H9 (cell line): ENCODE measurements at regions not wholly inside any gene's neighbourhood (a gene's known extent, or its start where the extent isn't known, plus 50 kb on each side); places are given as distances from the start of the nearest gene placed in this dataset.

ENCODE experiments used
- DNase-seq: peaks from one replicate; pipeline ENCODE4 v3.0.0-alpha.2; 2017
- H2AFZ ChIP-seq: one replicate; pipeline ENCODE4 v1.6.1; 2013; ENCODE audit warnings: mild to moderate bottlenecking, low read length, control low read depth, moderate library complexity
- H2AK5ac ChIP-seq: 2 replicates; pipeline ENCODE4 v1.6.1; 2013; ENCODE audit warnings: low read length, control low read depth, mixed read lengths; ENCODE audit not compliant: insufficient read length
- H2BK120ac ChIP-seq: one replicate; pipeline ENCODE4 v1.6.1; 2013; ENCODE audit warnings: low read depth, mild to moderate bottlenecking, low read length, control low read depth, inconsistent platforms; ENCODE audit not compliant: poor library complexity, severe bottlenecking
- H2BK12ac ChIP-seq: 2 replicates; pipeline ENCODE4 v1.6.1; 2013; ENCODE audit warnings: low read length, control low read depth, mixed read lengths, low read depth; ENCODE audit not compliant: insufficient read length
- H2BK15ac ChIP-seq: 2 replicates; pipeline ENCODE4 v1.6.1; 2013; ENCODE audit warnings: low read depth, low read length, control low read depth
- H2BK20ac ChIP-seq: one replicate; pipeline ENCODE4 v1.6.1; 2013; ENCODE audit warnings: low read depth, mild to moderate bottlenecking, low read length, control low read depth, inconsistent platforms; ENCODE audit not compliant: poor library complexity, severe bottlenecking
- H2BK5ac ChIP-seq: 2 replicates; pipeline ENCODE4 v1.6.1; 2013; ENCODE audit warnings: low read length, control low read depth, mixed read lengths; ENCODE audit not compliant: insufficient read length
- H3K14ac ChIP-seq: 2 replicates; pipeline ENCODE4 v1.6.1; 2013; ENCODE audit warnings: low read length, control low read depth; ENCODE audit not compliant: insufficient read depth
- H3K18ac ChIP-seq: 2 replicates; pipeline ENCODE4 v1.6.1; 2013; ENCODE audit warnings: low read depth, mild to moderate bottlenecking, mixed read lengths, low read length, control low read depth; ENCODE audit not compliant: insufficient read length
- H3K23ac ChIP-seq: 2 replicates; pipeline ENCODE4 v1.6.1; 2013; ENCODE audit warnings: low read length, control low read depth, mixed read lengths, low read depth; ENCODE audit not compliant: insufficient read length
- H3K23me2 ChIP-seq: 2 replicates; pipeline ENCODE4 v1.6.1; 2013; ENCODE audit warnings: low read depth, mild to moderate bottlenecking, mixed read lengths, low read length, control low read depth; ENCODE audit not compliant: insufficient read length, poor library complexity, severe bottlenecking
- H3K27ac ChIP-seq: 2 replicates; pipeline ENCODE4 v1.5.1; 2013; ENCODE audit warnings: low read length, control low read depth, mixed read lengths, low read depth; ENCODE audit not compliant: insufficient read length
- H3K27me3 ChIP-seq: 2 replicates; pipeline ENCODE4 v1.6.1; 2013; ENCODE audit warnings: low read length, control low read depth, inconsistent platforms; ENCODE audit not compliant: insufficient read depth
- H3K4ac ChIP-seq: 2 replicates; pipeline ENCODE4 v1.6.1; 2013; ENCODE audit warnings: low read depth, mild to moderate bottlenecking, control low read depth, inconsistent platforms, low read length, moderate library complexity
- H3K4me1 ChIP-seq: 2 replicates; pipeline ENCODE4 v1.6.1; 2013; ENCODE audit warnings: low read length, control low read depth, inconsistent platforms; ENCODE audit not compliant: insufficient read depth
- H3K4me2 ChIP-seq: 2 replicates; pipeline ENCODE4 v1.6.1; 2013; ENCODE audit warnings: low read length, control low read depth, mixed read lengths; ENCODE audit not compliant: insufficient read length, insufficient read depth
- H3K56ac ChIP-seq: 2 replicates; pipeline ENCODE4 v1.6.1; 2013; ENCODE audit warnings: low read depth, mild to moderate bottlenecking, mixed read lengths, low read length, control low read depth; ENCODE audit not compliant: insufficient read length
- H3K79me1 ChIP-seq: 2 replicates; pipeline ENCODE4 v1.6.1; 2013; ENCODE audit warnings: low read depth, mild to moderate bottlenecking, moderate library complexity, low read length, control low read depth, inconsistent platforms; ENCODE audit not compliant: insufficient read depth, poor library complexity, severe bottlenecking
- H3K79me2 ChIP-seq: 2 replicates; pipeline ENCODE4 v1.6.1; 2013; ENCODE audit warnings: low read length, control low read depth, inconsistent platforms; ENCODE audit not compliant: insufficient read depth
- H3K9ac ChIP-seq: 2 replicates; pipeline ENCODE4 v1.6.1; 2013; ENCODE audit warnings: low read length, control low read depth, mixed read lengths; ENCODE audit not compliant: insufficient read length; ENCODE audit errors: extremely low read depth
- H3K9me3 ChIP-seq: one replicate; pipeline ENCODE4 v1.6.1; 2013; ENCODE audit warnings: low read depth, low read length, inconsistent platforms; ENCODE audit not compliant: control insufficient read depth
- H3T11ph ChIP-seq: one replicate; pipeline ENCODE4 v1.6.1; 2013; ENCODE audit warnings: mild to moderate bottlenecking, low read length, control low read depth, inconsistent platforms
- H4K20me1 ChIP-seq: one replicate; pipeline ENCODE4 v1.6.1; 2013; ENCODE audit not compliant: control insufficient read depth, insufficient read length, insufficient read depth
- H4K5ac ChIP-seq: 2 replicates; pipeline ENCODE4 v1.6.1; 2013; ENCODE audit warnings: low read depth, mild to moderate bottlenecking, mixed read lengths, low read length, control low read depth; ENCODE audit not compliant: insufficient read length
- H4K8ac ChIP-seq: replicated peaks from 2 replicates; pipeline ENCODE4 v1.6.1; 2013; ENCODE audit warnings: low read length, control low read depth, mixed read lengths, low read depth; ENCODE audit not compliant: insufficient read length
- H4K91ac ChIP-seq: 2 replicates; pipeline ENCODE4 v1.6.1; 2013; ENCODE audit warnings: low read depth, mild to moderate bottlenecking, moderate library complexity, mixed read lengths, low read length, control low read depth; ENCODE audit not compliant: insufficient read length
- H3K27ac Mint-ChIP-seq, 3 experiments: 2 replicates in 2 of 3; 3 replicates in 1 of 3; pipeline ENCODE4 v1.8.0; 2020 to 2021; ENCODE audit warnings: mixed read lengths in 3 of 3, mild to moderate bottlenecking in 1 of 3, moderate library complexity in 1 of 3
- H3K27me3 Mint-ChIP-seq: 2 replicates; pipeline ENCODE4 v1.8.0; 2021; ENCODE audit warnings: low read depth, mild to moderate bottlenecking, moderate library complexity, mixed read lengths
- H3K36me3 Mint-ChIP-seq, 3 experiments: 2 replicates in 2 of 3; 3 replicates in 1 of 3; pipeline ENCODE4 v1.8.0; 2020 to 2021; ENCODE audit warnings: low read depth in 3 of 3, mixed read lengths in 3 of 3; ENCODE audit not compliant: insufficient read depth in 1 of 3
- H3K4me1 Mint-ChIP-seq, 2 experiments: 2 replicates each; pipeline ENCODE4 v1.8.0; 2020; ENCODE audit warnings: mixed read lengths in 2 of 2
- H3K4me3 Mint-ChIP-seq, 2 experiments: 2 replicates in 1 of 2; 3 replicates in 1 of 2; pipeline ENCODE4 v1.8.0; 2020 to 2021; ENCODE audit warnings: mild to moderate bottlenecking in 2 of 2, mixed read lengths in 2 of 2, moderate library complexity in 1 of 2
- H3K9me3 Mint-ChIP-seq, 2 experiments: 2 replicates in 1 of 2; 3 replicates in 1 of 2; pipeline ENCODE4 v1.8.0; 2020; ENCODE audit warnings: mild to moderate bottlenecking in 2 of 2, mixed read lengths in 2 of 2, moderate library complexity in 1 of 2
- WGBS: extraction: QIAGEN DNeasy Blood & Tissue Kit; methylation state at CpG from one replicate; pipeline ENCODE4 v1.1.7; 2013; ENCODE audit warnings: missing lambda C conversion rate, low lambda C conversion rate, mixed read lengths; ENCODE audit not compliant: insufficient read length; ENCODE audit errors: extremely low coverage; 5-methylcytosine and 5-hydroxymethylcytosine counted together
- TF ChIP-seq, protein P1 (sequence below): fragments of 200-600 bp; sonication (generic); conservative IDR thresholded peaks from 3 replicates; pipeline ENCODE4 v1.8.0; 2021; ENCODE audit warnings: antibody characterized with exemption, mild to moderate bottlenecking

DNA sequence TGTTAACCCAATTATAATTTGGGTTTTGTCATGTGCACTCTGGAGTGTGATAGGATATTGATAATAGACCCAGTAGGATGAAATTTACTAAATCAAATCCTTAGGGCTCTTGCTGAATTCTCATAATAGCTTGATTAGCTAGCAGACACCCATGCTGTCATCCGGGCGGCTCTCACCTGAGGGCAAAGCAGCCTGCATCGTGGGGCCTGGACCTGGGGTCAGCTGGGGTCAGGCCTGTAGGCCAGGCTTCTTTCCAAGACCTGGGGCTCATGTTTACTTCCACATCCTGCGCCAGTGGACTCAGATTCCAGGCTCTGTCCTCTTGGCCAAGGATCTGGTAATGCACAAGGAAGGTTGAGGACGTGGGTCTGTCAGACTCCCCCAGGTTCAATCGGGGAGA, 486.3 kb downstream of the NPHP4 start:
- Histone ChIP-seq H4K5ac (no peak overlapping the region), H3K27ac (no peak overlapping the region), H2BK15ac (no peak overlapping the region), H3K9me3 (no peaks in the 10 kb centered on the region), H3K27me3 (no peaks in the 10 kb centered on the region), H2AK5ac (no peak overlapping the region), H3K79me2 (no peaks in the 10 kb centered on the region), H3K23me2 (no peaks in the 10 kb centered on the region), H3K79me1 (no peaks in the 10 kb centered on the region), H2BK20ac (no peak overlapping the region), H3K4me1 (0 out of 2 replicates have a peak, but pooled peaks cover 2% of the 10 kb centered on the region), H3K9ac (no peak overlapping the region), H2AFZ (no peak overlapping the region), H2BK5ac (no peak overlapping the region), H2BK120ac (no peak overlapping the region), H3K18ac (no peak overlapping the region), H2BK12ac (no peak overlapping the region), H4K20me1 (no peaks in the 10 kb centered on the region), H3K14ac (no peak overlapping the region; the same call in 1 of the 2 replicates), H3K23ac (no peak overlapping the region), H3T11ph (no peak overlapping the region), H3K56ac (no peak overlapping the region), H3K4ac (no peak overlapping the region), H4K8ac (no peak overlapping the region), H3K4me2 (no peak overlapping the region), H4K91ac (no peak overlapping the region)
- Mint-ChIP-seq H3K4me3 (no peak overlapping the region), H3K9me3 (no peaks in the 10 kb centered on the region; a peak in 1 of 5 replicates), H3K27me3 (peaks cover 6% of the 10 kb centered on the region), H3K4me1 (peaks cover 9 to 13% of the 10 kb centered on the region in 2 experiments), H3K36me3 (no peaks in the 10 kb centered on the region), H3K27ac (no peak overlapping the region; a peak in 1 of 7 replicates)
- no peak for DNase-seq
- WGBS = no CpG with 5 or more reads among the region's 6 CpGs
- TF ChIP-seq, protein P1, sequence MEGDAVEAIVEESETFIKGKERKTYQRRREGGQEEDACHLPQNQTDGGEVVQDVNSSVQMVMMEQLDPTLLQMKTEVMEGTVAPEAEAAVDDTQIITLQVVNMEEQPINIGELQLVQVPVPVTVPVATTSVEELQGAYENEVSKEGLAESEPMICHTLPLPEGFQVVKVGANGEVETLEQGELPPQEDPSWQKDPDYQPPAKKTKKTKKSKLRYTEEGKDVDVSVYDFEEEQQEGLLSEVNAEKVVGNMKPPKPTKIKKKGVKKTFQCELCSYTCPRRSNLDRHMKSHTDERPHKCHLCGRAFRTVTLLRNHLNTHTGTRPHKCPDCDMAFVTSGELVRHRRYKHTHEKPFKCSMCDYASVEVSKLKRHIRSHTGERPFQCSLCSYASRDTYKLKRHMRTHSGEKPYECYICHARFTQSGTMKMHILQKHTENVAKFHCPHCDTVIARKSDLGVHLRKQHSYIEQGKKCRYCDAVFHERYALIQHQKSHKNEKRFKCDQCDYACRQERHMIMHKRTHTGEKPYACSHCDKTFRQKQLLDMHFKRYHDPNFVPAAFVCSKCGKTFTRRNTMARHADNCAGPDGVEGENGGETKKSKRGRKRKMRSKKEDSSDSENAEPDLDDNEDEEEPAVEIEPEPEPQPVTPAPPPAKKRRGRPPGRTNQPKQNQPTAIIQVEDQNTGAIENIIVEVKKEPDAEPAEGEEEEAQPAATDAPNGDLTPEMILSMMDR = no peak
